ENCODE measurements at regions not wholly inside any gene's neighbourhood (a gene's known extent, or its start where the extent isn't known, plus 50 kb on each side); places are given as distances from the start of the nearest gene placed in this dataset.

- TF ChIP-seq YY1 (IDR thresholded peaks at IDR 0.05), result no peak
- 60% methylated on average over 2 of the region's 2 CpGs for WGBS
Measured at GRCh38 chr7:26590709-26591108, 273.7 kb downstream of the SKAP2 start.

GRCh38 chr7:26592011-26592410 lies 272.4 kb downstream of the SKAP2 start:
- DNase-seq (ENCODE audit: low spot score), result no peak
- Histone ChIP-seq H3K9ac (ENCODE audit: low read depth in 1 of 2, low read length in 2 of 2) (no peak overlapping the region), H3K36me3 (ENCODE audit: control insufficient read depth in 4 of 4, insufficient read depth in 3 of 4, low read depth in 1 of 4, low read length in 3 of 4) (no peaks in the 10 kb centered on the region)

More at GRCh38 chr7:26590709-26591108, 273.7 kb downstream of the SKAP2 start:
- Histone ChIP-seq H3K4me3 (ENCODE audit: low read depth in 1 of 3, low read length in 3 of 3) (no peak overlapping the region), H3K27ac (ENCODE audit: low read depth in 1 of 2, low read length in 2 of 2) (no peak overlapping the region), H3K9me3 (ENCODE audit: control insufficient read depth in 4 of 4, low read length in 3 of 4) (no peaks in the 10 kb centered on the region), H3K9ac (ENCODE audit: low read depth in 1 of 2, low read length in 2 of 2) (no peak overlapping the region), H3K36me3 (ENCODE audit: control insufficient read depth in 4 of 4, insufficient read depth in 3 of 4, low read depth in 1 of 4, low read length in 3 of 4) (no peaks in the 10 kb centered on the region), H3K4me1 (ENCODE audit: control insufficient read depth in 4 of 4, insufficient read depth in 4 of 4, low read length in 3 of 4) (no peaks in the 10 kb centered on the region), H3K27me3 (ENCODE audit: control insufficient read depth in 4 of 4, insufficient read depth in 4 of 4, low read length in 3 of 4) (no peaks in the 10 kb centered on the region)
- no peak for DNase-seq (ENCODE audit: low spot score)

More at GRCh38 chr7:26592011-26592410, 272.4 kb downstream of the SKAP2 start:
- Histone ChIP-seq H3K9me3 (ENCODE audit: control insufficient read depth in 4 of 4, low read length in 3 of 4) (no peaks in the 10 kb centered on the region), H3K27ac (ENCODE audit: low read depth in 1 of 2, low read length in 2 of 2) (no peak overlapping the region), H3K27me3 (ENCODE audit: control insufficient read depth in 4 of 4, insufficient read depth in 4 of 4, low read length in 3 of 4) (no peaks in the 10 kb centered on the region), H3K4me3 (ENCODE audit: low read depth in 1 of 3, low read length in 3 of 3) (no peak overlapping the region), H3K4me1 (ENCODE audit: control insufficient read depth in 4 of 4, insufficient read depth in 4 of 4, low read length in 3 of 4) (no peaks in the 10 kb centered on the region)
- no peak for TF ChIP-seq SP1 (IDR thresholded peaks at IDR 0.05)
- no peak for TF ChIP-seq RAD21 (IDR thresholded peaks at IDR 0.05)
- no peak for TF ChIP-seq CTCF (IDR thresholded peaks at IDR 0.05; ENCODE audit: low read depth, low read length, missing input control)
- TF ChIP-seq REST (IDR thresholded peaks at IDR 0.05), result no peak
- TF ChIP-seq MAX (IDR thresholded peaks at IDR 0.05), result no peak
- no peak for TF ChIP-seq YY1 (IDR thresholded peaks at IDR 0.05)
- no peak for TF ChIP-seq FOXA1 (IDR thresholded peaks at IDR 0.05)
- TF ChIP-seq GABPA (IDR thresholded peaks at IDR 0.05 in 1 of 2, conservative IDR thresholded peaks at IDR 0.05 in 1 of 2), result no peak
- TF ChIP-seq FOXA2 (IDR thresholded peaks at IDR 0.05), result no peak
- TF ChIP-seq HNF4A (conservative IDR thresholded peaks at IDR 0.05), result no peak
- TF ChIP-seq ATF3 (IDR thresholded peaks at IDR 0.05), result no peak
- TF ChIP-seq EGR1 (IDR thresholded peaks at IDR 0.05; ENCODE audit: low read depth in 2 of 2), result no peak
- no peak for TF ChIP-seq JUND (IDR thresholded peaks at IDR 0.05)
- TF ChIP-seq ZBTB33 (IDR thresholded peaks at IDR 0.05), result no peak
